ENCODE measurements at regions not wholly inside any gene's neighbourhood (a gene's known extent, or its start where the extent isn't known, plus 50 kb on each side); places are given as distances from the start of the nearest gene placed in this dataset.

GRCh38 chr4:164177153-164177552, 576.8 kb upstream of the SMIM31 start:
- no peak overlapping the region for H3K4me2 ChIP-seq
- no peak overlapping the region for H3K4me3 ChIP-seq
- H3K4me1 ChIP-seq, result no peaks in the 10 kb centered on the region
- ATAC-seq (no peak), DNase-seq (ENCODE audit: low read depth in 1 of 2, low spot score in 1 of 2) (no peak), FAIRE-seq (no peak)
- CTCF ChIA-PET, result no interaction called here
- no peak overlapping the region for H3K27ac ChIP-seq
- H3K9me3 ChIP-seq, result no peaks in the 10 kb centered on the region
- TF ChIP-seq CHD4 (IDR thresholded peaks at IDR 0.05; ENCODE audit: borderline replicate concordance) (no peak), NFE2L2 (conservative IDR thresholded peaks at IDR 0.05; ENCODE audit: low read length) (no peak), CTCF (IDR thresholded peaks at IDR 0.05) (no peak), POLR2AphosphoS2 (conservative IDR thresholded peaks at IDR 0.05; ENCODE audit: low read length) (no peak), HOXB13 (CRISPR knock-in tag; IDR thresholded peaks at IDR 0.05; ENCODE audit: low read depth) (no peak), KDM5A (IDR thresholded peaks at IDR 0.05) (no peak), RARB (CRISPR knock-in tag; IDR thresholded peaks at IDR 0.05) (no peak), EHF (CRISPR knock-in tag; IDR thresholded peaks at IDR 0.05) (no peak), SMC3 (IDR thresholded peaks at IDR 0.05) (no peak), BHLHE40 (IDR thresholded peaks at IDR 0.05; ENCODE audit: low read depth, low read length) (no peak), TP53 (CRISPR knock-in tag; IDR thresholded peaks at IDR 0.05) (no peak), MYC (IDR thresholded peaks at IDR 0.05; ENCODE audit: borderline replicate concordance, low read length) (no peak), ELK1 (IDR thresholded peaks at IDR 0.05; ENCODE audit: low read depth, low read length) (no peak), HEYL (CRISPR knock-in tag; IDR thresholded peaks at IDR 0.05) (no peak), ZC3H11A (IDR thresholded peaks at IDR 0.05) (no peak), NR3C1 (IDR thresholded peaks at IDR 0.05) (no peak), RCOR1 (IDR thresholded peaks at IDR 0.05; ENCODE audit: low read depth, low read length) (no peak)
- TF ChIP-seq, protein P1, sequence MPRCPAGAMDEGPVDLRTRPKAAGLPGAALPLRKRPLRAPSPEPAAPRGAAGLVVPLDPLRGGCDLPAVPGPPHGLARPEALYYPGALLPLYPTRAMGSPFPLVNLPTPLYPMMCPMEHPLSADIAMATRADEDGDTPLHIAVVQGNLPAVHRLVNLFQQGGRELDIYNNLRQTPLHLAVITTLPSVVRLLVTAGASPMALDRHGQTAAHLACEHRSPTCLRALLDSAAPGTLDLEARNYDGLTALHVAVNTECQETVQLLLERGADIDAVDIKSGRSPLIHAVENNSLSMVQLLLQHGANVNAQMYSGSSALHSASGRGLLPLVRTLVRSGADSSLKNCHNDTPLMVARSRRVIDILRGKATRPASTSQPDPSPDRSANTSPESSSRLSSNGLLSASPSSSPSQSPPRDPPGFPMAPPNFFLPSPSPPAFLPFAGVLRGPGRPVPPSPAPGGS (IDR thresholded peaks at IDR 0.05), result no peak
- TF ChIP-seq, protein P2, sequence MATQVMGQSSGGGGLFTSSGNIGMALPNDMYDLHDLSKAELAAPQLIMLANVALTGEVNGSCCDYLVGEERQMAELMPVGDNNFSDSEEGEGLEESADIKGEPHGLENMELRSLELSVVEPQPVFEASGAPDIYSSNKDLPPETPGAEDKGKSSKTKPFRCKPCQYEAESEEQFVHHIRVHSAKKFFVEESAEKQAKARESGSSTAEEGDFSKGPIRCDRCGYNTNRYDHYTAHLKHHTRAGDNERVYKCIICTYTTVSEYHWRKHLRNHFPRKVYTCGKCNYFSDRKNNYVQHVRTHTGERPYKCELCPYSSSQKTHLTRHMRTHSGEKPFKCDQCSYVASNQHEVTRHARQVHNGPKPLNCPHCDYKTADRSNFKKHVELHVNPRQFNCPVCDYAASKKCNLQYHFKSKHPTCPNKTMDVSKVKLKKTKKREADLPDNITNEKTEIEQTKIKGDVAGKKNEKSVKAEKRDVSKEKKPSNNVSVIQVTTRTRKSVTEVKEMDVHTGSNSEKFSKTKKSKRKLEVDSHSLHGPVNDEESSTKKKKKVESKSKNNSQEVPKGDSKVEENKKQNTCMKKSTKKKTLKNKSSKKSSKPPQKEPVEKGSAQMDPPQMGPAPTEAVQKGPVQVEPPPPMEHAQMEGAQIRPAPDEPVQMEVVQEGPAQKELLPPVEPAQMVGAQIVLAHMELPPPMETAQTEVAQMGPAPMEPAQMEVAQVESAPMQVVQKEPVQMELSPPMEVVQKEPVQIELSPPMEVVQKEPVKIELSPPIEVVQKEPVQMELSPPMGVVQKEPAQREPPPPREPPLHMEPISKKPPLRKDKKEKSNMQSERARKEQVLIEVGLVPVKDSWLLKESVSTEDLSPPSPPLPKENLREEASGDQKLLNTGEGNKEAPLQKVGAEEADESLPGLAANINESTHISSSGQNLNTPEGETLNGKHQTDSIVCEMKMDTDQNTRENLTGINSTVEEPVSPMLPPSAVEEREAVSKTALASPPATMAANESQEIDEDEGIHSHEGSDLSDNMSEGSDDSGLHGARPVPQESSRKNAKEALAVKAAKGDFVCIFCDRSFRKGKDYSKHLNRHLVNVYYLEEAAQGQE (IDR thresholded peaks at IDR 0.05), result no peak
- POLR2A ChIA-PET, result no interaction called here
- 11% methylated on average over 3 of the region's 3 CpGs for WGBS (ENCODE audit: missing lambda C conversion rate)

- Histone ChIP-seq H3K9me3 (no peaks in the 10 kb centered on the region), H3K4me3 (no peak overlapping the region), H3K4me2 (no peak overlapping the region), H3K27ac (no peak overlapping the region), H3K4me1 (no peaks in the 10 kb centered on the region)
- DNase-seq (ENCODE audit: low read depth in 1 of 2, low spot score in 1 of 2), result no peak
- no peak for ATAC-seq
- ChIA-PET POLR2A (no interaction called here), CTCF (no interaction called here)
- WGBS (ENCODE audit: missing lambda C conversion rate), result 0% methylated on average over 1 of the region's 1 CpG
- FAIRE-seq, result no peak
- TF ChIP-seq EHMT2 (IDR thresholded peaks at IDR 0.05; ENCODE audit: low read depth) (no peak), SREBF2 (IDR thresholded peaks at IDR 0.05) (no peak), RAD21 (conservative IDR thresholded peaks at IDR 0.05 in 1 of 2, IDR thresholded peaks at IDR 0.05 in 1 of 2) (no peak), FOSB (CRISPR knock-in tag; IDR thresholded peaks at IDR 0.05) (no peak), PHF8 (IDR thresholded peaks at IDR 0.05; ENCODE audit: borderline replicate concordance, low read depth) (no peak), ATOH8 (CRISPR knock-in tag; IDR thresholded peaks at IDR 0.05; ENCODE audit: low read depth) (no peak), CEBPB (IDR thresholded peaks at IDR 0.05) (no peak), HOXA7 (CRISPR knock-in tag; IDR thresholded peaks at IDR 0.05) (no peak), HOXB5 (CRISPR knock-in tag; IDR thresholded peaks at IDR 0.05) (no peak), NFE2L2 (conservative IDR thresholded peaks at IDR 0.05; ENCODE audit: low read length) (no peak), ZNF302 (CRISPR knock-in tag; IDR thresholded peaks at IDR 0.05) (no peak)
- TF ChIP-seq, protein P1 (IDR thresholded peaks at IDR 0.05), result no peak
- TF ChIP-seq, protein P3, sequence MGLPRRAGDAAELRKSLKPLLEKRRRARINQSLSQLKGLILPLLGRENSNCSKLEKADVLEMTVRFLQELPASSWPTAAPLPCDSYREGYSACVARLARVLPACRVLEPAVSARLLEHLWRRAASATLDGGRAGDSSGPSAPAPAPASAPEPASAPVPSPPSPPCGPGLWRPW (IDR thresholded peaks at IDR 0.05), result no peak
Measured at GRCh38 chr4:164177753-164178152, 576.2 kb upstream of the SMIM31 start.

Data from A549 (cell line).